ENCODE measurements at regions not wholly inside any gene's neighbourhood (a gene's known extent, or its start where the extent isn't known, plus 50 kb on each side); places are given as distances from the start of the nearest gene placed in this dataset.
A peak's percentile ranks its signal among the peaks of the same experiment; 100 is the strongest.
"Not testable (repeated sequence)": the region's sequence is repeated elsewhere in the genome, so short reads cannot be mapped to it uniquely, and the experiment has no call there.

- in situ Hi-C loops (cut with HindIII; ENCODE audit: low pct_ligation_motif_present, low pct_unique_long_range_greater_than_20kb, low sequenced_read_pairs) = no loop called here
- no peak for DNase-seq
These were observed 1037.1 kb downstream of the REEP3 start for GRCh38 chr10:64558094-64558835.

GRCh38 chr10:64571056-64571455 is 1049.9 kb downstream of the REEP3 start:
- DNase-seq = no peak
- in situ Hi-C loops (cut with HindIII; ENCODE audit: low pct_ligation_motif_present, low pct_unique_long_range_greater_than_20kb, low sequenced_read_pairs) = no loop called here

- in situ Hi-C loops (cut with HindIII; ENCODE audit: low pct_ligation_motif_present, low pct_unique_long_range_greater_than_20kb, low sequenced_read_pairs) = no loop called here
- no peak for DNase-seq
These were observed 1052.6 kb downstream of the REEP3 start for GRCh38 chr10:64573623-64574325.

GRCh38 chr10:64574371-64574770 is 1053.2 kb downstream of the REEP3 start:
- in situ Hi-C loops (cut with HindIII; ENCODE audit: low pct_ligation_motif_present, low pct_unique_long_range_greater_than_20kb, low sequenced_read_pairs) = no loop called here
- no peak for DNase-seq

GRCh38 chr10:64576497-64576896 is 1055.3 kb downstream of the REEP3 start:
- in situ Hi-C loops (cut with HindIII; ENCODE audit: low pct_ligation_motif_present, low pct_unique_long_range_greater_than_20kb, low sequenced_read_pairs) = no loop called here
- DNase-seq = no peak

- DNase-seq; in situ Hi-C loops (cut with HindIII; ENCODE audit: low pct_ligation_motif_present, low pct_unique_long_range_greater_than_20kb, low sequenced_read_pairs): not testable (repeated sequence)
These were observed 1057.6 kb downstream of the REEP3 start for GRCh38 chr10:64578757-64579156.

- in situ Hi-C loops (cut with HindIII; ENCODE audit: low pct_ligation_motif_present, low pct_unique_long_range_greater_than_20kb, low sequenced_read_pairs) = no loop called here
- peak; percentile 5 for DNase-seq
These were observed 1065.8 kb downstream of the REEP3 start for GRCh38 chr10:64586934-64587503.

GRCh38 chr10:64594072-64594471 is 1072.9 kb downstream of the REEP3 start:
- DNase-seq = no peak
- in situ Hi-C loops (cut with HindIII; ENCODE audit: low pct_ligation_motif_present, low pct_unique_long_range_greater_than_20kb, low sequenced_read_pairs) = no loop called here

- DNase-seq = no peak
- in situ Hi-C loops (cut with HindIII; ENCODE audit: low pct_ligation_motif_present, low pct_unique_long_range_greater_than_20kb, low sequenced_read_pairs) = no loop called here
These were observed 1077.4 kb downstream of the REEP3 start for GRCh38 chr10:64598600-64598999.

- in situ Hi-C loops (cut with HindIII; ENCODE audit: low pct_ligation_motif_present, low pct_unique_long_range_greater_than_20kb, low sequenced_read_pairs) = no loop called here
- no peak for DNase-seq
These were observed 1080.1 kb downstream of the REEP3 start for GRCh38 chr10:64601298-64601697.

- no peak for DNase-seq
- in situ Hi-C loops (cut with HindIII; ENCODE audit: low pct_ligation_motif_present, low pct_unique_long_range_greater_than_20kb, low sequenced_read_pairs) = no loop called here
These were observed 1095.9 kb downstream of the REEP3 start for GRCh38 chr10:64617085-64617484.

GRCh38 chr10:64619102-64619501 is 1097.9 kb downstream of the REEP3 start:
- no peak for DNase-seq
- in situ Hi-C loops (cut with HindIII; ENCODE audit: low pct_ligation_motif_present, low pct_unique_long_range_greater_than_20kb, low sequenced_read_pairs) = no loop called here

- DNase-seq = no peak
- in situ Hi-C loops (cut with HindIII; ENCODE audit: low pct_ligation_motif_present, low pct_unique_long_range_greater_than_20kb, low sequenced_read_pairs) = no loop called here
These were observed 1105.7 kb downstream of the REEP3 start for GRCh38 chr10:64626924-64627323.

- in situ Hi-C loops (cut with HindIII; ENCODE audit: low pct_ligation_motif_present, low pct_unique_long_range_greater_than_20kb, low sequenced_read_pairs) = no loop called here
- DNase-seq = no peak
These were observed 1109.3 kb downstream of the REEP3 start for GRCh38 chr10:64630534-64630933.

- in situ Hi-C loops (cut with HindIII; ENCODE audit: low pct_ligation_motif_present, low pct_unique_long_range_greater_than_20kb, low sequenced_read_pairs) = no loop called here
- DNase-seq = no peak
These were observed 1114.7 kb downstream of the REEP3 start for GRCh38 chr10:64635906-64636305.

GRCh38 chr10:64636461-64636860 is 1115.3 kb downstream of the REEP3 start:
- no peak for DNase-seq
- in situ Hi-C loops (cut with HindIII; ENCODE audit: low pct_ligation_motif_present, low pct_unique_long_range_greater_than_20kb, low sequenced_read_pairs) = no loop called here

GRCh38 chr10:64637939-64638338 is 1116.7 kb downstream of the REEP3 start:
- no peak for DNase-seq
- in situ Hi-C loops (cut with HindIII; ENCODE audit: low pct_ligation_motif_present, low pct_unique_long_range_greater_than_20kb, low sequenced_read_pairs) = no loop called here

GRCh38 chr10:64648915-64649314 is 1127.7 kb downstream of the REEP3 start:
- in situ Hi-C loops (cut with HindIII; ENCODE audit: low pct_ligation_motif_present, low pct_unique_long_range_greater_than_20kb, low sequenced_read_pairs) = no loop called here
- DNase-seq = peak; percentile 32

- DNase-seq = no peak
- in situ Hi-C loops (cut with HindIII; ENCODE audit: low pct_ligation_motif_present, low pct_unique_long_range_greater_than_20kb, low sequenced_read_pairs) = no loop called here
These were observed 1137.3 kb downstream of the REEP3 start for GRCh38 chr10:64658528-64658927.

GRCh38 chr10:64659311-64659710 is 1138.1 kb downstream of the REEP3 start:
- in situ Hi-C loops (cut with HindIII; ENCODE audit: low pct_ligation_motif_present, low pct_unique_long_range_greater_than_20kb, low sequenced_read_pairs) = no loop called here
- DNase-seq = no peak
